ENCODE measurements at regions not wholly inside any gene's neighbourhood (a gene's known extent, or its start where the extent isn't known, plus 50 kb on each side); places are given as distances from the start of the nearest gene placed in this dataset.

- TF ChIP-seq YY1 (IDR thresholded peaks at IDR 0.05; ENCODE audit: insufficient read depth, insufficient read length) (no peak), SUZ12 (IDR thresholded peaks at IDR 0.05; ENCODE audit: extremely low read depth, insufficient read depth, insufficient read length) (no peak)
- no peak overlapping the region for H3K9ac ChIP-seq (ENCODE audit: insufficient read length, low read depth)
- no peaks in the 10 kb centered on the region for H3K36me3 ChIP-seq (ENCODE audit: insufficient read depth, insufficient read length, low read length)
- H3K4me3 ChIP-seq (ENCODE audit: insufficient read length, low read depth), result no peak overlapping the region
- H3K27me3 ChIP-seq (ENCODE audit: insufficient read depth, insufficient read length), result no peaks in the 10 kb centered on the region
- H3K4me1 ChIP-seq (ENCODE audit: insufficient read depth, insufficient read length), result peaks cover 2% of the 10 kb centered on the region
- DNase-seq (ENCODE audit: low read depth, low spot score), result no peak
- no peaks in the 10 kb centered on the region for H3K9me3 ChIP-seq (ENCODE audit: insufficient read depth, low read length)
Measured at GRCh38 chr17:33974276-33974675, 280.8 kb upstream of the CCL2 start.

GRCh38 chr17:33976831-33977230, 278.3 kb upstream of the CCL2 start:
- Histone ChIP-seq H3K4me3 (ENCODE audit: insufficient read length, low read depth) (no peak overlapping the region), H3K9ac (ENCODE audit: insufficient read length, low read depth) (no peak overlapping the region)

GRCh38 chr17:33977729-33978514, 277.2 kb upstream of the CCL2 start:
- no peak for TF ChIP-seq YY1 (IDR thresholded peaks at IDR 0.05; ENCODE audit: insufficient read depth, insufficient read length)
- no peak for TF ChIP-seq SUZ12 (IDR thresholded peaks at IDR 0.05; ENCODE audit: extremely low read depth, insufficient read depth, insufficient read length)
- no peak for TF ChIP-seq ZNF274 (IDR thresholded peaks at IDR 0.05; ENCODE audit: low read depth, low read length)
- Histone ChIP-seq H3K4me1 (ENCODE audit: insufficient read depth, insufficient read length) (no peaks in the 10 kb centered on the region), H3K4me3 (ENCODE audit: insufficient read length, low read depth) (no peak overlapping the region), H3K9ac (ENCODE audit: insufficient read length, low read depth) (no peak overlapping the region), H3K36me3 (ENCODE audit: insufficient read depth, insufficient read length, low read length) (no peaks in the 10 kb centered on the region), H3K27me3 (ENCODE audit: insufficient read depth, insufficient read length) (no peaks in the 10 kb centered on the region), H3K9me3 (ENCODE audit: insufficient read depth, low read length) (no peaks in the 10 kb centered on the region)
- DNase-seq (ENCODE audit: low read depth, low spot score), result no peak

More at GRCh38 chr17:33976831-33977230, 278.3 kb upstream of the CCL2 start:
- DNase-seq (ENCODE audit: low read depth, low spot score), result no peak
- Histone ChIP-seq H3K9me3 (ENCODE audit: insufficient read depth, low read length) (no peaks in the 10 kb centered on the region), H3K4me1 (ENCODE audit: insufficient read depth, insufficient read length) (no peaks in the 10 kb centered on the region), H3K27me3 (ENCODE audit: insufficient read depth, insufficient read length) (no peaks in the 10 kb centered on the region), H3K36me3 (ENCODE audit: insufficient read depth, insufficient read length, low read length) (no peaks in the 10 kb centered on the region)
- TF ChIP-seq ZNF274 (IDR thresholded peaks at IDR 0.05; ENCODE audit: low read depth, low read length), result no peak
- no peak for TF ChIP-seq YY1 (IDR thresholded peaks at IDR 0.05; ENCODE audit: insufficient read depth, insufficient read length)
- no peak for TF ChIP-seq SUZ12 (IDR thresholded peaks at IDR 0.05; ENCODE audit: extremely low read depth, insufficient read depth, insufficient read length)

- H3K9ac ChIP-seq (ENCODE audit: insufficient read length, low read depth), result no peak overlapping the region
- H3K4me3 ChIP-seq (ENCODE audit: insufficient read length, low read depth), result no peak overlapping the region
- no peaks in the 10 kb centered on the region for H3K27me3 ChIP-seq (ENCODE audit: insufficient read depth, insufficient read length)
- no peak for DNase-seq (ENCODE audit: low read depth, low spot score)
- H3K9me3 ChIP-seq (ENCODE audit: insufficient read depth, low read length), result no peaks in the 10 kb centered on the region
- no peaks in the 10 kb centered on the region for H3K36me3 ChIP-seq (ENCODE audit: insufficient read depth, insufficient read length, low read length)
- H3K4me1 ChIP-seq (ENCODE audit: insufficient read depth, insufficient read length), result no peaks in the 10 kb centered on the region
- no peak for TF ChIP-seq SUZ12 (IDR thresholded peaks at IDR 0.05; ENCODE audit: extremely low read depth, insufficient read depth, insufficient read length)
- TF ChIP-seq ZNF274 (IDR thresholded peaks at IDR 0.05; ENCODE audit: low read depth, low read length), result no peak
- TF ChIP-seq YY1 (IDR thresholded peaks at IDR 0.05; ENCODE audit: insufficient read depth, insufficient read length), result no peak
Measured at GRCh38 chr17:33978889-33979288, 276.2 kb upstream of the CCL2 start.

- DNase-seq (ENCODE audit: low read depth, low spot score), result no peak
- H3K4me3 ChIP-seq (ENCODE audit: insufficient read length, low read depth), result no peak overlapping the region
Measured at GRCh38 chr17:33980193-33980592, 274.9 kb upstream of the CCL2 start.

GRCh38 chr17:33981711-33982601, 273.1 kb upstream of the CCL2 start:
- no peak for TF ChIP-seq YY1 (IDR thresholded peaks at IDR 0.05; ENCODE audit: insufficient read depth, insufficient read length)
- no peak for TF ChIP-seq ZNF274 (IDR thresholded peaks at IDR 0.05; ENCODE audit: low read depth, low read length)
- no peak for TF ChIP-seq SUZ12 (IDR thresholded peaks at IDR 0.05; ENCODE audit: extremely low read depth, insufficient read depth, insufficient read length)
- no peaks in the 10 kb centered on the region for H3K9me3 ChIP-seq (ENCODE audit: insufficient read depth, low read length)
- no peak overlapping the region for H3K4me3 ChIP-seq (ENCODE audit: insufficient read length, low read depth)
- no peak overlapping the region for H3K9ac ChIP-seq (ENCODE audit: insufficient read length, low read depth)
- H3K27me3 ChIP-seq (ENCODE audit: insufficient read depth, insufficient read length), result no peaks in the 10 kb centered on the region
- no peaks in the 10 kb centered on the region for H3K36me3 ChIP-seq (ENCODE audit: insufficient read depth, insufficient read length, low read length)
- no peak for DNase-seq (ENCODE audit: low read depth, low spot score)
- no peaks in the 10 kb centered on the region for H3K4me1 ChIP-seq (ENCODE audit: insufficient read depth, insufficient read length)

More at GRCh38 chr17:33980193-33980592, 274.9 kb upstream of the CCL2 start:
- no peak for TF ChIP-seq ZNF274 (IDR thresholded peaks at IDR 0.05; ENCODE audit: low read depth, low read length)
- no peak for TF ChIP-seq SUZ12 (IDR thresholded peaks at IDR 0.05; ENCODE audit: extremely low read depth, insufficient read depth, insufficient read length)
- Histone ChIP-seq H3K9ac (ENCODE audit: insufficient read length, low read depth) (no peak overlapping the region), H3K27me3 (ENCODE audit: insufficient read depth, insufficient read length) (no peaks in the 10 kb centered on the region), H3K9me3 (ENCODE audit: insufficient read depth, low read length) (no peaks in the 10 kb centered on the region), H3K4me1 (ENCODE audit: insufficient read depth, insufficient read length) (no peaks in the 10 kb centered on the region), H3K36me3 (ENCODE audit: insufficient read depth, insufficient read length, low read length) (no peaks in the 10 kb centered on the region)

GRCh38 chr17:33982909-33983308, 272.2 kb upstream of the CCL2 start:
- Histone ChIP-seq H3K4me1 (ENCODE audit: insufficient read depth, insufficient read length) (no peaks in the 10 kb centered on the region), H3K27me3 (ENCODE audit: insufficient read depth, insufficient read length) (no peaks in the 10 kb centered on the region), H3K36me3 (ENCODE audit: insufficient read depth, insufficient read length, low read length) (no peaks in the 10 kb centered on the region), H3K9me3 (ENCODE audit: insufficient read depth, low read length) (no peaks in the 10 kb centered on the region), H3K4me3 (ENCODE audit: insufficient read length, low read depth) (no peak overlapping the region), H3K9ac (ENCODE audit: insufficient read length, low read depth) (no peak overlapping the region)
- TF ChIP-seq YY1 (IDR thresholded peaks at IDR 0.05; ENCODE audit: insufficient read depth, insufficient read length) (no peak), ZNF274 (IDR thresholded peaks at IDR 0.05; ENCODE audit: low read depth, low read length) (no peak), SUZ12 (IDR thresholded peaks at IDR 0.05; ENCODE audit: extremely low read depth, insufficient read depth, insufficient read length) (no peak)
- no peak for DNase-seq (ENCODE audit: low read depth, low spot score)
